SK-N-SH (cell line): ENCODE measurements at regions not wholly inside any gene's neighbourhood (a gene's known extent, or its start where the extent isn't known, plus 50 kb on each side); places are given as distances from the start of the nearest gene placed in this dataset.

Source experiments
- CTCF ChIA-PET: fragments of 300-600, 350-600 bp; formaldehyde crosslinking; extraction: SDS; loops from one replicate; lab custom pipeline; 2021; lab: Yijun Ruan, JAX
- POLR2A ChIA-PET: fragments of 350-600 bp; sonication (Branson Sonifier 250); formaldehyde crosslinking; extraction: SDS; loops from one replicate; lab custom pipeline; 2020; ENCODE audit warnings: antibody characterized with exemption, inconsistent platforms; lab: Yijun Ruan, JAX
- DNase-seq: peaks from one replicate; pipeline ENCODE4 v3.0.0; 2012
- H2AFZ ChIP-seq: fragments of 200-600 bp; sonication (generic); 2 replicates; pipeline ENCODE4 v1.8.1; 2016; ENCODE audit warnings: antibody characterized with exemption, mild to moderate bottlenecking, low read depth
- H3F3A ChIP-seq: fragments of 200-600 bp; sonication (generic); replicated peaks from 2 replicates; pipeline ENCODE3; 2016; ENCODE audit warnings: antibody characterized with exemption, mild to moderate bottlenecking; ENCODE audit not compliant: insufficient read depth
- H3K27ac ChIP-seq, 2 experiments: fragments of 200-500 bp in 1 of 2; fragments of 200-600 bp in 1 of 2; sonication (Bioruptor generic) in 1 of 2; sonication (generic), shearing (Covaris generic) in 1 of 2; 2 replicates each; pipeline versions ENCODE4 v1.5.1 to v1.6.1; 2014 to 2016; ENCODE audit warnings: low read depth in 2 of 2, inconsistent platforms in 1 of 2, low read length in 1 of 2, mild to moderate bottlenecking in 1 of 2, mixed read lengths in 1 of 2
- H3K27me3 ChIP-seq: fragments of 200-600 bp; sonication (generic), shearing (Covaris generic); 2 replicates; pipeline ENCODE4 v1.6.1; 2016; ENCODE audit warnings: mixed run types; ENCODE audit not compliant: insufficient read depth
- H3K36me3 ChIP-seq, 2 experiments: fragments of 200-500 bp in 1 of 2; fragments of 200-600 bp in 1 of 2; sonication (Bioruptor generic) in 1 of 2; sonication (generic) in 1 of 2; replicated peaks in 1 of 2; 2 replicates each; pipeline versions ENCODE3 to v1.5.1; 2014 to 2016; ENCODE audit warnings: low read length in 1 of 2, mild to moderate bottlenecking in 1 of 2; ENCODE audit not compliant: insufficient read depth in 2 of 2, control insufficient read depth in 1 of 2
- H3K4me1 ChIP-seq, 2 experiments: fragments of 200-500 bp in 1 of 2; fragments of 200-600 bp in 1 of 2; sonication (Bioruptor generic) in 1 of 2; sonication (generic), shearing (Covaris generic) in 1 of 2; 2 replicates each; pipeline versions ENCODE4 v1.5.1 to v1.6.1; 2014 to 2016; ENCODE audit warnings: low read depth in 1 of 2, low read length in 1 of 2, mixed run types in 1 of 2; ENCODE audit not compliant: insufficient read depth in 2 of 2, control insufficient read depth in 1 of 2
- H3K4me2 ChIP-seq: fragments of 200-600 bp; sonication (generic), shearing (Covaris generic); 2 replicates; pipeline ENCODE4 v1.6.1; 2017; ENCODE audit warnings: mixed run types
- H3K4me3 ChIP-seq, 2 experiments: fragments of 200-500 bp in 1 of 2; fragments of 200-600 bp in 1 of 2; sonication (Bioruptor generic) in 1 of 2; sonication (generic), shearing (Covaris generic) in 1 of 2; 2 replicates each; pipeline versions ENCODE4 v1.5.1 to v1.8.1; 2014 to 2016; ENCODE audit warnings: low read depth in 2 of 2, inconsistent platforms in 1 of 2, low read length in 1 of 2, mild to moderate bottlenecking in 1 of 2, mixed read lengths in 1 of 2, moderate library complexity in 1 of 2
- H3K79me2 ChIP-seq: fragments of 200-600 bp; sonication (generic); 2 replicates; pipeline ENCODE4 v1.8.1; 2017; ENCODE audit warnings: mild to moderate bottlenecking; ENCODE audit not compliant: insufficient read depth
- H3K9ac ChIP-seq: fragments of 200-600 bp; sonication (generic); 2 replicates; pipeline ENCODE4 v1.6.1; 2017; ENCODE audit warnings: mixed run types
- H3K9me2 ChIP-seq: fragments of 200-600 bp; sonication (generic); 2 replicates; pipeline ENCODE4 v1.6.1; 2017; ENCODE audit warnings: mixed run types
- H3K9me3 ChIP-seq: fragments of 200-600 bp; sonication (generic); 2 replicates; pipeline ENCODE4 v1.6.1; 2017; ENCODE audit warnings: mixed run types, mild to moderate bottlenecking, moderate library complexity
- H4K20me1 ChIP-seq: fragments of 200-600 bp; sonication (generic); 2 replicates; pipeline ENCODE4 v1.6.1; 2017; ENCODE audit warnings: mild to moderate bottlenecking, mixed run types; ENCODE audit not compliant: insufficient read depth
- CTCF ChIP-seq: fragments of 200-600 bp; sonication (generic); IDR thresholded peaks from 2 replicates; pipeline ENCODE4 v1.6.1; 2017; ENCODE audit warnings: antibody characterized with exemption, mild to moderate bottlenecking, moderate library complexity
- EZH2phosphoT487 ChIP-seq: fragments of 200-600 bp; sonication (generic); IDR thresholded peaks from 2 replicates; pipeline ENCODE4 v1.6.1; 2017; ENCODE audit warnings: low read depth, mixed run types, mild to moderate bottlenecking, antibody characterized with exemption, moderate library complexity, borderline replicate concordance
- FOSL2 ChIP-seq: IDR thresholded peaks from 2 replicates; pipeline ENCODE4 v1.4.0; 2012; ENCODE audit warnings: low read depth, mild to moderate bottlenecking, moderate library complexity, borderline replicate concordance
- FOXJ3 ChIP-seq: sonication (generic); formaldehyde crosslinking; IDR thresholded peaks from 2 replicates; pipeline ENCODE4 v1.5.1; 2020; ENCODE audit warnings: mild to moderate bottlenecking, missing genetic modification reagents
- MAX ChIP-seq: IDR thresholded peaks from 2 replicates; pipeline ENCODE4 v1.4.0; 2012; ENCODE audit warnings: low read depth
- NFIC ChIP-seq: IDR thresholded peaks from 2 replicates; pipeline ENCODE4 v1.4.0; 2012; ENCODE audit warnings: borderline replicate concordance
- NRF1 ChIP-seq: IDR thresholded peaks from 2 replicates; pipeline ENCODE4 v1.6.1; 2012; ENCODE audit warnings: low read depth, mild to moderate bottlenecking, low read length
- RCOR1 ChIP-seq: fragments of 150-350 bp; IDR thresholded peaks from 2 replicates; pipeline ENCODE4 v1.6.1; 2017; ENCODE audit warnings: antibody characterized with exemption, low read length
- REST ChIP-seq: IDR thresholded peaks from 2 replicates; pipeline ENCODE4 v1.6.1; 2012; ENCODE audit warnings: mild to moderate bottlenecking, low read depth, low read length, moderate library complexity
- RFX5 ChIP-seq: IDR thresholded peaks from 2 replicates; pipeline ENCODE4 v1.6.1; 2012; ENCODE audit warnings: mild to moderate bottlenecking, improper control_type of control experiment, low read length
- TAF1 ChIP-seq: IDR thresholded peaks from 2 replicates; pipeline ENCODE4 v1.6.1; 2012; ENCODE audit warnings: low read depth, mild to moderate bottlenecking, low read length, moderate library complexity, borderline replicate concordance
- TCF12 ChIP-seq: IDR thresholded peaks from 2 replicates; pipeline ENCODE4 v1.4.0; 2012
- USF1 ChIP-seq: IDR thresholded peaks from 2 replicates; pipeline ENCODE4 v1.4.0; 2012; ENCODE audit warnings: low read depth, borderline replicate concordance
- ZBTB33 ChIP-seq: IDR thresholded peaks from 2 replicates; pipeline ENCODE4 v1.4.0; 2012; ENCODE audit warnings: low read depth, borderline replicate concordance
- WGBS: methylation state at CpG from one replicate; pipeline ENCODE4 v1.1.6; 2017; ENCODE audit warnings: low lambda C conversion rate; 5-methylcytosine and 5-hydroxymethylcytosine counted together

GRCh38 chr15:26365077-26365476 is 407.8 kb downstream of the GABRB3 start:
- no peaks in the 10 kb centered on the region for H3K27me3 ChIP-seq
- H3K4me2 ChIP-seq, result no peak overlapping the region
- H3K4me1 ChIP-seq, result no peaks in the 10 kb centered on the region
- CTCF ChIA-PET, result no interaction called here
- no peaks in the 10 kb centered on the region for H4K20me1 ChIP-seq
- DNase-seq, result no peak
- H3K79me2 ChIP-seq, result no peaks in the 10 kb centered on the region
- no peak overlapping the region for H2AFZ ChIP-seq
- 31% methylated on average over 4 of the region's 4 CpGs for WGBS
- no peaks in the 10 kb centered on the region for H3K36me3 ChIP-seq
- no peak overlapping the region for H3K4me3 ChIP-seq
- TF ChIP-seq RCOR1 (no peak), TCF12 (no peak), CTCF (no peak), EZH2phosphoT487 (no peak), FOSL2 (no peak), NRF1 (no peak), FOXJ3 (CRISPR knock-in tag) (no peak), REST (no peak), USF1 (no peak), ZBTB33 (no peak), RFX5 (no peak), MAX (no peak), TAF1 (no peak), NFIC (no peak)
- TF ChIP-seq, all 33 proteins: peak for 0
- Histone ChIP-seq H3K9ac (no peak overlapping the region), H3F3A (no peaks in the 10 kb centered on the region), H3K9me2 (no peaks in the 10 kb centered on the region), H3K9me3 (no peaks in the 10 kb centered on the region), H3K27ac (no peak overlapping the region)
- POLR2A ChIA-PET, result no interaction called here
